ENCODE measurements at regions not wholly inside any gene's neighbourhood (a gene's known extent, or its start where the extent isn't known, plus 50 kb on each side); places are given as distances from the start of the nearest gene placed in this dataset.

DNA sequence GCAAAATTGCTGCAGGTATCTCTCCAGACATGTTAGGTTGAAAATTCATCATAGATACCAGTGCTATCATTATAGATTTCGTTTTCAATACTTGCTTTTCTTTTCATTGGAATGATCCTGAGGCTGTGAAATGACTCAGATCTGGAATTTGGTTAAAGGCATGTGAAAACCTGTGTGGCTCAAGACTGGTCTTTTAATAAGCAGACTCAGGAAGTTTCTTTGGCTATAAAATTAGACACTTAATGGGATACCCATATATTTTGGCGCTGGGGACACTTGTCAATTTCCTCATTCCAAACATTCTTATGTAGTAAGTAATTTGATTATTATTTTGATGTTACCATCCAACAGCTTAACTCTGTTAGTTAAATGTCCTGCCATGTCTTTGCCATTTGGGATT, 1041.1 kb upstream of the GBE1 start:
- no peak for TF ChIP-seq EZH2 (IDR thresholded peaks at IDR 0.05; ENCODE audit: low read depth, unreplicated experiment)
- TF ChIP-seq, protein P1, sequence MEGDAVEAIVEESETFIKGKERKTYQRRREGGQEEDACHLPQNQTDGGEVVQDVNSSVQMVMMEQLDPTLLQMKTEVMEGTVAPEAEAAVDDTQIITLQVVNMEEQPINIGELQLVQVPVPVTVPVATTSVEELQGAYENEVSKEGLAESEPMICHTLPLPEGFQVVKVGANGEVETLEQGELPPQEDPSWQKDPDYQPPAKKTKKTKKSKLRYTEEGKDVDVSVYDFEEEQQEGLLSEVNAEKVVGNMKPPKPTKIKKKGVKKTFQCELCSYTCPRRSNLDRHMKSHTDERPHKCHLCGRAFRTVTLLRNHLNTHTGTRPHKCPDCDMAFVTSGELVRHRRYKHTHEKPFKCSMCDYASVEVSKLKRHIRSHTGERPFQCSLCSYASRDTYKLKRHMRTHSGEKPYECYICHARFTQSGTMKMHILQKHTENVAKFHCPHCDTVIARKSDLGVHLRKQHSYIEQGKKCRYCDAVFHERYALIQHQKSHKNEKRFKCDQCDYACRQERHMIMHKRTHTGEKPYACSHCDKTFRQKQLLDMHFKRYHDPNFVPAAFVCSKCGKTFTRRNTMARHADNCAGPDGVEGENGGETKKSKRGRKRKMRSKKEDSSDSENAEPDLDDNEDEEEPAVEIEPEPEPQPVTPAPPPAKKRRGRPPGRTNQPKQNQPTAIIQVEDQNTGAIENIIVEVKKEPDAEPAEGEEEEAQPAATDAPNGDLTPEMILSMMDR (conservative IDR thresholded peaks at IDR 0.05; ENCODE audit: low read depth in 2 of 2): no peak
- TF ChIP-seq, protein P2, sequence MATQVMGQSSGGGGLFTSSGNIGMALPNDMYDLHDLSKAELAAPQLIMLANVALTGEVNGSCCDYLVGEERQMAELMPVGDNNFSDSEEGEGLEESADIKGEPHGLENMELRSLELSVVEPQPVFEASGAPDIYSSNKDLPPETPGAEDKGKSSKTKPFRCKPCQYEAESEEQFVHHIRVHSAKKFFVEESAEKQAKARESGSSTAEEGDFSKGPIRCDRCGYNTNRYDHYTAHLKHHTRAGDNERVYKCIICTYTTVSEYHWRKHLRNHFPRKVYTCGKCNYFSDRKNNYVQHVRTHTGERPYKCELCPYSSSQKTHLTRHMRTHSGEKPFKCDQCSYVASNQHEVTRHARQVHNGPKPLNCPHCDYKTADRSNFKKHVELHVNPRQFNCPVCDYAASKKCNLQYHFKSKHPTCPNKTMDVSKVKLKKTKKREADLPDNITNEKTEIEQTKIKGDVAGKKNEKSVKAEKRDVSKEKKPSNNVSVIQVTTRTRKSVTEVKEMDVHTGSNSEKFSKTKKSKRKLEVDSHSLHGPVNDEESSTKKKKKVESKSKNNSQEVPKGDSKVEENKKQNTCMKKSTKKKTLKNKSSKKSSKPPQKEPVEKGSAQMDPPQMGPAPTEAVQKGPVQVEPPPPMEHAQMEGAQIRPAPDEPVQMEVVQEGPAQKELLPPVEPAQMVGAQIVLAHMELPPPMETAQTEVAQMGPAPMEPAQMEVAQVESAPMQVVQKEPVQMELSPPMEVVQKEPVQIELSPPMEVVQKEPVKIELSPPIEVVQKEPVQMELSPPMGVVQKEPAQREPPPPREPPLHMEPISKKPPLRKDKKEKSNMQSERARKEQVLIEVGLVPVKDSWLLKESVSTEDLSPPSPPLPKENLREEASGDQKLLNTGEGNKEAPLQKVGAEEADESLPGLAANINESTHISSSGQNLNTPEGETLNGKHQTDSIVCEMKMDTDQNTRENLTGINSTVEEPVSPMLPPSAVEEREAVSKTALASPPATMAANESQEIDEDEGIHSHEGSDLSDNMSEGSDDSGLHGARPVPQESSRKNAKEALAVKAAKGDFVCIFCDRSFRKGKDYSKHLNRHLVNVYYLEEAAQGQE (IDR thresholded peaks at IDR 0.05; ENCODE audit: unreplicated experiment): no peak
